Stomach (tissue), 8 donors: ENCODE measurements at regions not wholly inside any gene's neighbourhood (a gene's known extent, or its start where the extent isn't known, plus 50 kb on each side); places are given as distances from the start of the nearest gene placed in this dataset.

ENCODE experiments used
- DNase-seq, 2 donors: peaks; one replicate each; pipeline versions ENCODE4 v3.0.0 to v3.0.0-alpha.2; 2013 to 2019
- H3K27ac ChIP-seq, 5 donors: fragments of 200-600 bp in 4 of 5; sonication (generic) in 4 of 5; one replicate each; pipeline ENCODE4 v1.5.1; 2013 to 2019; ENCODE audit warnings: mild to moderate bottlenecking in 1 of 5, moderate library complexity in 1 of 5
- H3K27me3 ChIP-seq, 3 donors: fragments of 200-600 bp; sonication (generic); one replicate each; pipeline ENCODE4 v1.5.1; 2017 to 2019; ENCODE audit warnings: mixed run types in 1 of 3
- H3K36me3 ChIP-seq, 4 donors: fragments of 200-600 bp; sonication (generic); 1 replicate in 3 of 4; 2 replicates in 1 of 4; pipeline ENCODE4 v1.5.1; 2016 to 2019
- H3K4me1 ChIP-seq, 4 donors: fragments of 200-600 bp; sonication (generic); one replicate each; pipeline ENCODE4 v1.5.1; 2016 to 2019
- H3K4me3 ChIP-seq, 4 donors: fragments of 200-600 bp; sonication (generic) in 3 of 4; one replicate each; pipeline ENCODE4 v1.5.1; 2016 to 2019; ENCODE audit warnings: mild to moderate bottlenecking in 1 of 4
- H3K9me3 ChIP-seq, 4 donors: fragments of 200-600 bp; sonication (generic); one replicate each; pipeline ENCODE4 v1.5.1; 2016 to 2019
- CTCF ChIP-seq, 7 experiments: fragments of 450-650 bp in 4 of 7; fragments of 200-600 bp in 3 of 7; sonication (generic) in 3 of 7; IDR thresholded peaks; one replicate each; pipeline ENCODE4 v1.5.1; 2016 to 2019; ENCODE audit warnings: antibody characterized with exemption in 7 of 7, control low read depth in 2 of 7, mild to moderate bottlenecking in 1 of 7
- EP300 ChIP-seq: sonication (generic); formaldehyde crosslinking; IDR thresholded peaks from one replicate; pipeline ENCODE4 v1.6.1; 2017; ENCODE audit warnings: antibody characterized with exemption
- POLR2A ChIP-seq, 4 donors: fragments of 450-650 bp; IDR thresholded peaks; one replicate each; pipeline ENCODE4 v1.6.1; 2016; ENCODE audit warnings: antibody characterized with exemption in 4 of 4, control low read depth in 2 of 4, mild to moderate bottlenecking in 1 of 4, moderate library complexity in 1 of 4
- POLR2AphosphoS5 ChIP-seq, 3 donors: sonication (generic); formaldehyde crosslinking; IDR thresholded peaks; one replicate each; pipeline ENCODE4 v1.6.1; 2016; ENCODE audit warnings: antibody characterized with exemption in 3 of 3
- WGBS, 5 donors: extraction: QIAGEN DNeasy Blood & Tissue Kit in 3 of 5; methylation state at CpG; one replicate each; pipeline versions ENCODE4 v1.1.5 to v1.1.7; 2013 to 2018; 5-methylcytosine and 5-hydroxymethylcytosine counted together
- intact Hi-C: fragments of 100-400 bp; cut with DNase I; formaldehyde crosslinking; loops from one replicate; pipeline ENCODE4 v1.15.1; 2023; ENCODE audit warnings: low total_unique reads
- donor health status: healthy with polysubstance abuse.
- donor health status: Bipolar disorder and iron deficiency.
- donor health status: healthy.

DNA sequence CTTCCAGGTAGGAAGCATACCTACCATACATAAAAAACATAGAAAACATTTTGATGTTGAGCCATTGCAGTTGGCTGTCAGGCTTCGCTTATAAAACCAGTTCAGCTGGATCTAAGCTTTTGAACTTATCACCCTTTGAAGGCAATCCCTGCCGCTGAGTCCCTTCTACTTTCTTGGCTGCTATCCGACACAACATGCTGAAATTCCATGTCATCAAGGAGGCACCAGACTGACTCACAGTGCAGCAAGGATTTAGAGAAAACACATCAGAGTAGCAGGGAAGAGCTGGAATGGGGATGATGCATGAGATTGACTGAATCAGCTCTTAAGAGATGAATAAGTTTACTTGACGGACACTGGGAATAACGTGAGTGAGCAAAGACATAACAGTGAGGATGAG lies 135.0 kb upstream of the MAN1A1 start:
- Histone ChIP-seq H3K36me3 (no peaks in the 10 kb centered on the region), H3K4me3 (no peak overlapping the region), H3K4me1 (peaks cover 0 to 13% (median 3%) of the 10 kb centered on the region in 4 donors), H3K9me3 (no peaks in the 10 kb centered on the region), H3K27ac (no peak overlapping the region), H3K27me3 (no peaks in the 10 kb centered on the region)
- TF ChIP-seq CTCF (IDR thresholded peaks at IDR 0.05), result no peak
- TF ChIP-seq POLR2AphosphoS5 (IDR thresholded peaks at IDR 0.05), result no peak
- no peak for TF ChIP-seq EP300
- TF ChIP-seq POLR2A (IDR thresholded peaks at IDR 0.05), result no peak
- WGBS, 5 donors, result 40 to 55% (median 47%) methylated on average over 5 of the region's 5 CpGs
- intact Hi-C loops, result no loop called here
- DNase-seq, result peak in 1 of 2 donors; percentile 69

- no peak for DNase-seq
- intact Hi-C loops, result no loop called here
- Histone ChIP-seq H3K27me3 (no peaks in the 10 kb centered on the region), H3K4me1 (peaks cover 0 to 13% (median 3%) of the 10 kb centered on the region in 4 donors), H3K4me3 (no peak overlapping the region), H3K9me3 (no peaks in the 10 kb centered on the region), H3K36me3 (no peaks in the 10 kb centered on the region), H3K27ac (no peak overlapping the region)
- TF ChIP-seq CTCF (IDR thresholded peaks at IDR 0.05) (no peak), EP300 (no peak), POLR2A (IDR thresholded peaks at IDR 0.05) (no peak), POLR2AphosphoS5 (IDR thresholded peaks at IDR 0.05) (no peak)
Measured at GRCh38 chr6:119483908-119484307, 134.3 kb upstream of the MAN1A1 start.

DNA sequence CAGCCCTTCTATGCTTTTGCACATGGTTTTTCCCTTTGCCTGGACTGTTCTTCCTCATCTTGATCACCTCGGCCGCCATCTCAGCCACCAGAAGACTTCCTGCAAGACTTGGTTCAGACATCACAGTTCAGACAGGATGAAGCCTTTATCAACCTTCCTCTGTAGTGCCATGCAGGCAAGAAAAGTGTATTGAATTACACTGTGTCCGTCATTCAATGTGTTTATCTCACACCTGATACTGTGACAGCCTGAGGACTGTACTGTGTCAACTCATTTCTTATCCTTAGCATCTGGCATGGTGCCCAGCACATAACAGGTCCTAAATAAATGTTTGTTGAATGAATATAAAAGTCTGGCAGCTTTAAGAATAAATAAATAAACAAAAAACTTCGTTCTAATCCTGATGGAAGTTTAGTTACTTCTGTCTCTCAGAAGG lies 133.3 kb upstream of the MAN1A1 start:
- DNase-seq, result peak; percentile 34
- Histone ChIP-seq H3K9me3 (no peaks in the 10 kb centered on the region), H3K36me3 (no peaks in the 10 kb centered on the region), H3K27me3 (no peaks in the 10 kb centered on the region), H3K4me3 (no peak overlapping the region), H3K27ac (no peak overlapping the region), H3K4me1 (peaks cover 0 to 13% (median 3%) of the 10 kb centered on the region in 4 donors)
- WGBS, 5 donors, result 54 to 70% (median 59%) methylated on average over 4 of the region's 4 CpGs
- TF ChIP-seq POLR2AphosphoS5 (IDR thresholded peaks at IDR 0.05), result no peak
- TF ChIP-seq CTCF (IDR thresholded peaks at IDR 0.05), result no peak
- no peak for TF ChIP-seq POLR2A (IDR thresholded peaks at IDR 0.05)
- TF ChIP-seq EP300, result no peak
- intact Hi-C loops, result no loop called here

GRCh38 chr6:119481976-119482375 lies 132.4 kb upstream of the MAN1A1 start:
- Histone ChIP-seq H3K4me3 (no peak overlapping the region), H3K4me1 (peaks cover 0 to 13% (median 3%) of the 10 kb centered on the region in 4 donors), H3K36me3 (no peaks in the 10 kb centered on the region), H3K27ac (no peak overlapping the region), H3K9me3 (no peaks in the 10 kb centered on the region), H3K27me3 (no peaks in the 10 kb centered on the region)
- no peak for DNase-seq
- intact Hi-C loops, result no loop called here
- TF ChIP-seq POLR2AphosphoS5 (IDR thresholded peaks at IDR 0.05) (no peak), POLR2A (IDR thresholded peaks at IDR 0.05) (no peak)
- WGBS, 5 donors, result 90 to 98% (median 93%) methylated on average over 1 of the region's 1 CpG

GRCh38 chr6:119480961-119481497 lies 131.5 kb upstream of the MAN1A1 start:
- no peak overlapping the region for H3K4me3 ChIP-seq

More at GRCh38 chr6:119480961-119481497, 131.5 kb upstream of the MAN1A1 start:
- no peaks in the 10 kb centered on the region for H3K9me3 ChIP-seq
- H3K4me1 ChIP-seq, result peaks cover 0 to 21% (median 3%) of the 10 kb centered on the region in 4 donors
- no peak overlapping the region for H3K27ac ChIP-seq
- no peaks in the 10 kb centered on the region for H3K36me3 ChIP-seq
- intact Hi-C loops, result no loop called here
- WGBS, 5 donors, result 91 to 100% (median 96%) methylated on average over 1 of the region's 1 CpG
- H3K27me3 ChIP-seq, result no peaks in the 10 kb centered on the region
- DNase-seq, result no peak
- TF ChIP-seq POLR2A (IDR thresholded peaks at IDR 0.05) (no peak), EP300 (no peak), CTCF (IDR thresholded peaks at IDR 0.05) (no peak), POLR2AphosphoS5 (IDR thresholded peaks at IDR 0.05) (no peak)
